B cell (primary cell): ENCODE measurements at regions not wholly inside any gene's neighbourhood (a gene's known extent, or its start where the extent isn't known, plus 50 kb on each side); places are given as distances from the start of the nearest gene placed in this dataset.

ENCODE experiments used
- ATAC-seq: fragments of 200-7000 bp; cut with Tn5 transposase; one replicate; pipeline ENCODE4 v1.10.0; 2021; ENCODE audit warnings: low read depth, mild to moderate bottlenecking, moderate number of reproducible peaks, moderate library complexity
- CTCF ChIA-PET: fragments of 350-600 bp; sonication (Branson Sonifier 250); formaldehyde crosslinking; loops from one replicate; lab custom pipeline; 2021; ENCODE audit warnings: antibody characterized with exemption, inconsistent platforms; lab: Charles Lee
- POLR2A ChIA-PET: fragments of 350-600 bp; sonication (Branson Sonifier 250); formaldehyde crosslinking; loops from one replicate; lab custom pipeline; 2021; ENCODE audit warnings: antibody characterized with exemption; lab: Charles Lee
- DNase-seq: peaks from one replicate; pipeline ENCODE4 v3.0.0; 2013
- H2AFZ ChIP-seq: 2 replicates; pipeline ENCODE4 v1.6.1; 2012; ENCODE audit warnings: mild to moderate bottlenecking, low read depth, low read length; ENCODE audit not compliant: insufficient read depth, poor library complexity, severe bottlenecking
- H3K27ac ChIP-seq, 2 donors: 1 replicate in 1 of 2; 2 replicates in 1 of 2; pipeline ENCODE4 v1.5.1; 2012 to 2013; ENCODE audit warnings: low read length in 2 of 2, mild to moderate bottlenecking in 2 of 2, moderate library complexity in 1 of 2
- H3K27me3 ChIP-seq, 4 experiments: fragments of 200-600 bp in 1 of 4; sonication (generic) in 1 of 4; replicated peaks in 1 of 4; 1 replicate in 2 of 4; 2 replicates in 2 of 4; pipeline versions ENCODE4 v1.6.1 to v1.7.0; 2013 to 2016; ENCODE audit warnings: low read length in 3 of 4, mild to moderate bottlenecking in 2 of 4, mixed read lengths in 1 of 4, moderate library complexity in 1 of 4; ENCODE audit not compliant: insufficient read depth in 4 of 4, control insufficient read depth in 3 of 4; ENCODE audit errors: control extremely low read depth in 1 of 4
- H3K36me3 ChIP-seq, 2 experiments: replicated peaks in 1 of 2; 1 replicate in 1 of 2; 2 replicates in 1 of 2; pipeline versions ENCODE4 v1.6.1 to v1.7.1; 2013; ENCODE audit warnings: low read length in 1 of 2; ENCODE audit not compliant: insufficient read depth in 2 of 2, control insufficient read depth in 1 of 2; ENCODE audit errors: control extremely low read depth in 1 of 2, extremely low read depth in 1 of 2
- H3K4me1 ChIP-seq, 2 donors: fragments of 200-600 bp in 1 of 2; sonication (generic) in 1 of 2; 1 replicate in 1 of 2; 2 replicates in 1 of 2; pipeline versions ENCODE4 v1.5.1 to v1.6.1; 2013 to 2017; ENCODE audit warnings: low read length in 2 of 2; ENCODE audit not compliant: control insufficient read depth in 2 of 2, insufficient read depth in 2 of 2
- H3K4me2 ChIP-seq: replicated peaks from 2 replicates; pipeline ENCODE3; 2012; ENCODE audit warnings: mild to moderate bottlenecking, low read depth, low read length; ENCODE audit not compliant: poor library complexity, severe bottlenecking
- H3K4me3 ChIP-seq, 5 experiments: fragments of 200-600 bp in 1 of 5; sonication (generic) in 1 of 5; 1 replicate in 3 of 5; 2 replicates in 2 of 5; pipeline versions ENCODE4 v1.5.1 to v1.7.0; 2011 to 2016; ENCODE audit warnings: low read length in 4 of 5, mild to moderate bottlenecking in 4 of 5, low read depth in 2 of 5, control low read depth in 1 of 5, moderate library complexity in 1 of 5; ENCODE audit not compliant: insufficient read depth in 1 of 5; ENCODE audit errors: control extremely low read depth in 1 of 5, extremely low read depth in 1 of 5
- H3K79me2 ChIP-seq: fragments of 200-600 bp; sonication (generic); one replicate; pipeline ENCODE4 v1.6.0; 2016; ENCODE audit warnings: low read length; ENCODE audit not compliant: control insufficient read depth, insufficient read depth
- H3K9ac ChIP-seq: fragments of 200-600 bp; sonication (generic); 2 replicates; pipeline ENCODE4 v1.6.1; 2017; ENCODE audit warnings: mild to moderate bottlenecking, low read length, moderate library complexity
- H3K9me3 ChIP-seq, 3 donors: one replicate each; pipeline versions ENCODE4 v1.6.1 to v1.7.1; 2013; ENCODE audit warnings: low read length in 2 of 3; ENCODE audit not compliant: control insufficient read depth in 2 of 3, insufficient read depth in 1 of 3; ENCODE audit errors: control extremely low read depth in 1 of 3
- H4K20me1 ChIP-seq: 2 replicates; pipeline ENCODE4 v1.6.0; 2012; ENCODE audit warnings: mild to moderate bottlenecking, low read length; ENCODE audit not compliant: insufficient read depth, control insufficient read depth, poor library complexity, severe bottlenecking
- H3K27ac Mint-ChIP-seq: one replicate; pipeline ENCODE4 v1.8.0; 2021; ENCODE audit warnings: mixed read lengths
- H3K27me3 Mint-ChIP-seq: one replicate; pipeline ENCODE4 v1.8.0; 2021; ENCODE audit warnings: mixed read lengths
- H3K4me1 Mint-ChIP-seq: one replicate; pipeline ENCODE4 v1.8.0; 2021; ENCODE audit warnings: mixed read lengths
- H3K4me3 Mint-ChIP-seq: one replicate; pipeline ENCODE4 v1.8.0; 2021; ENCODE audit warnings: mixed read lengths
- H3K9me3 Mint-ChIP-seq: one replicate; pipeline ENCODE4 v1.8.0; 2022; ENCODE audit warnings: mixed read lengths; ENCODE audit not compliant: insufficient read depth
- CTCF ChIP-seq: fragments of 200-600 bp; IDR thresholded peaks from one replicate; pipeline ENCODE4 v1.8.0; 2022; ENCODE audit warnings: antibody characterized with exemption, mild to moderate bottlenecking
- EZH2 ChIP-seq: IDR thresholded peaks from 2 replicates; pipeline ENCODE4 v1.6.1; 2012; ENCODE audit warnings: borderline replicate concordance, low read depth, mild to moderate bottlenecking, moderate library complexity, low read length; ENCODE audit not compliant: insufficient read depth, poor library complexity, severe bottlenecking
- WGBS: methylation state at CpG from one replicate; pipeline ENCODE4 v1.1.5; 2013; ENCODE audit warnings: missing lambda C conversion rate; ENCODE audit not compliant: insufficient coverage; 5-methylcytosine and 5-hydroxymethylcytosine counted together
- intact Hi-C: fragments of 100-400 bp; cut with micrococcal nuclease; formaldehyde crosslinking; loops from one replicate; pipeline ENCODE4 v1.10.0; 2022

DNA sequence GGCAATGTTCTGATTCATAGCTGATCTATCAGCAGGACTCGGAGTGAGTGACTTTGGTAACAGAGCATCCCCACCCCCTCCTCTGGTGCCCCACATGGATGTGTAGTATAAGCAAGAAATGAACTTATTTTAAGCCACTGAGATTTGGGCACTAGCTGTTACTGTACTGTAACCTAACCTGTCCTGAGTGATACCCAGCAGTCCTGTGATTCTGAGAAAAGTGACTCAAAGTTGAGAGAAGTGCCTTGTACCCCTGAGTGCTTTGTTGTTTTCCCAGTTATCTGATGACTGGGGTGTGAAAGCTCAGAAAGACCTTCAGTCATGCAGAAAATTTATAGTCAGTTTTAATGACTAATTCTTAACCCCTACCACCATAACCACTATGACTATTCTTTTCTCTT is 439.9 kb upstream of the RBMS3 start:
- no peak overlapping the region for H3K27ac Mint-ChIP-seq
- CTCF ChIA-PET: no interaction called here
- Histone ChIP-seq H4K20me1 (no peaks in the 10 kb centered on the region), H3K79me2 (no peaks in the 10 kb centered on the region), H3K4me3 (no peak overlapping the region), H3K27me3 (no peaks in the 10 kb centered on the region), H3K36me3 (no peaks in the 10 kb centered on the region), H2AFZ (no peak overlapping the region), H3K27ac (no peak overlapping the region), H3K9ac (no peak overlapping the region), H3K4me2 (no peak overlapping the region), H3K9me3 (peaks cover 0 to 2% (median 0%) of the 10 kb centered on the region in 3 donors), H3K4me1 (no peaks in the 10 kb centered on the region)
- DNase-seq (no peak), ATAC-seq (no peak)
- no CpG with 5 or more reads among the region's 1 CpG for WGBS
- H3K4me3 Mint-ChIP-seq: no peak overlapping the region
- H3K9me3 Mint-ChIP-seq: peaks cover 3% of the 10 kb centered on the region
- no peaks in the 10 kb centered on the region for H3K27me3 Mint-ChIP-seq
- POLR2A ChIA-PET: no interaction called here
- intact Hi-C loops: no loop called here
- TF ChIP-seq EZH2: no peak
- no peak for TF ChIP-seq CTCF
- no peaks in the 10 kb centered on the region for H3K4me1 Mint-ChIP-seq

DNA sequence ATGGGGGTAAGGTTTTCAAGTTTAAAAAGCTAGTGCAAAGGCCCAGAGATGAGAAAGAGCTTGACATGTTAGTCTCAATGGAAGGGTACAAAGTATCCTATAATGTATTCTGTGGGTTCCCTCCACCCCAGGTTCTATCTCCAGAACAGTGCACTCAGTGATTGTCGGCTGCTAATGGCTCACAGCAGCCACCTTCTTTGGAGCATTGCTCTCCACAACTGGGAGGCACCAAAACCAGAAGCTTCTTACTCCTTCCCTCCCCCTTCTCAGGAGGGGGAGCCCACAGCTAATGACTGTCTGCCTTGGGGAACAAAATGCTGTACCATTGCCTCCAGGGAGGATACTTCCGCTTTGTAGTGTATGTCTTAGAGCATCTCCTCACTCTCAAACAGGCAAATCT is 439.4 kb upstream of the RBMS3 start:
- WGBS: 50% methylated on average over 1 of the region's 2 CpGs
- H3K27me3 Mint-ChIP-seq: no peaks in the 10 kb centered on the region
- DNase-seq: no peak
- H3K9me3 Mint-ChIP-seq: peaks cover 3% of the 10 kb centered on the region
- Histone ChIP-seq H3K9ac (no peak overlapping the region), H3K79me2 (no peaks in the 10 kb centered on the region), H3K36me3 (no peaks in the 10 kb centered on the region), H3K4me1 (no peaks in the 10 kb centered on the region), H4K20me1 (no peaks in the 10 kb centered on the region), H3K27me3 (no peaks in the 10 kb centered on the region), H3K4me3 (no peak overlapping the region), H3K4me2 (no peak overlapping the region), H3K27ac (no peak overlapping the region), H2AFZ (no peak overlapping the region), H3K9me3 (peaks cover 0 to 2% (median 0%) of the 10 kb centered on the region in 3 donors)
- ChIA-PET POLR2A (no interaction called here), CTCF (no interaction called here)
- no peak for TF ChIP-seq EZH2
- TF ChIP-seq CTCF: no peak
- no peak for ATAC-seq
- no peaks in the 10 kb centered on the region for H3K4me1 Mint-ChIP-seq
- intact Hi-C loops: no loop called here
- no peak overlapping the region for H3K27ac Mint-ChIP-seq
- H3K4me3 Mint-ChIP-seq: no peak overlapping the region
